ENCODE measurements at regions not wholly inside any gene's neighbourhood (a gene's known extent, or its start where the extent isn't known, plus 50 kb on each side); places are given as distances from the start of the nearest gene placed in this dataset.

DNA sequence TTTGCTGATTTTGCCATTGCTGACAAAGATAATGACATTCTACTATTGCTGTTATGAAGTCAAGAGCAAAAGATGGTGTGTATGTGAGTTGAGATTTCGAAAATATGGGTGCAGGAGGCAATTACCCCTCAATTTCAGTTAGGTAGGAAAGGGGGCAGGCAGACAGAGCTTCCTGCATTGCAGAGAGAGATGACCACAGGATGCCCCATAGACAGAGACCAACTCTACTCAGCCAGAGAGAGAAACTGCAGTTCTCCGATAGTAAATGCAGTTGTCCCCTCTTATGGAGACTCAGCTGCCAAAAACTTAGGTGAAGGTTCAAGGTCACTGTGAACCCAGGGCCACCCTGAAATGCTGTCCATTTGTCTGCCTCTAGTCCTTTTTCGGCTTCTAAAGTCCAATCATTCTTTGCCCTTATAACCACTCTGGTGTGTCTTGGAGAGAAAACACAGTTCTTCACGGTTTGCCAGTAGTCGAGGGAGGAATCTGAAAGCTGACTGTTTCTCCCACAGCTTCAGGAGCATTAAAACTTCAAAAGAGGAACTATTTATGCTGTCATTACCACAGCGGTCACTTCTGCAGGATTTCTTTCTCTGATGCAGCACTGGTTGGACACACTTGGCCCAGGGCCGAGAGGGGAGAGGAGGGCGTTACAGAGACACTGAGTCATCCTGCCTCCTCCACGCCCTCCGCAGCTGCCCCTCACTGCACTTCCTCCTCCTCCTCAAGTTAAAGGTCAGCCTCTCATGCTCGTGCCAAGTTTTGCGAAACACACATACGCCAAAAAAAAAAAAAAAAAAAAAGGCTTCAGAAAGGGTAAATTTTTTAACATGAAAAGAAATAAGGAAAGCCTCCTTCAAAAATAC lies 264.3 kb downstream of the FOXO1 start:
- Histone ChIP-seq H3K4me1 (ENCODE audit: control insufficient read depth in 2 of 3, insufficient read depth in 2 of 3, low read depth in 1 of 3, low read length in 3 of 3) (peaks cover 7 to 12% (median 12%) of the 10 kb centered on the region in 3 donors), H3K27ac (ENCODE audit: low read depth in 2 of 2, low read length in 2 of 2) (peak overlapping the region; percentile 5 to 15), H3K27me3 (ENCODE audit: control insufficient read depth, insufficient read depth, low read length) (no peaks in the 10 kb centered on the region), H3K9me3 (ENCODE audit: control insufficient read depth in 2 of 3, insufficient read depth in 1 of 3, low read length in 3 of 3) (no peaks in the 10 kb centered on the region), H3K9ac (ENCODE audit: low read length in 3 of 3) (no peak overlapping the region), H3K4me3 (ENCODE audit: low read length in 3 of 3) (peak overlapping the region; percentile 14 to 52 (median 21)), H3K36me3 (ENCODE audit: control insufficient read depth in 2 of 3, insufficient read depth in 3 of 3, low read length in 3 of 3) (no peaks in the 10 kb centered on the region)
- intact Hi-C loops (cut with DNase I): no loop called here
- TF ChIP-seq, protein P1, sequence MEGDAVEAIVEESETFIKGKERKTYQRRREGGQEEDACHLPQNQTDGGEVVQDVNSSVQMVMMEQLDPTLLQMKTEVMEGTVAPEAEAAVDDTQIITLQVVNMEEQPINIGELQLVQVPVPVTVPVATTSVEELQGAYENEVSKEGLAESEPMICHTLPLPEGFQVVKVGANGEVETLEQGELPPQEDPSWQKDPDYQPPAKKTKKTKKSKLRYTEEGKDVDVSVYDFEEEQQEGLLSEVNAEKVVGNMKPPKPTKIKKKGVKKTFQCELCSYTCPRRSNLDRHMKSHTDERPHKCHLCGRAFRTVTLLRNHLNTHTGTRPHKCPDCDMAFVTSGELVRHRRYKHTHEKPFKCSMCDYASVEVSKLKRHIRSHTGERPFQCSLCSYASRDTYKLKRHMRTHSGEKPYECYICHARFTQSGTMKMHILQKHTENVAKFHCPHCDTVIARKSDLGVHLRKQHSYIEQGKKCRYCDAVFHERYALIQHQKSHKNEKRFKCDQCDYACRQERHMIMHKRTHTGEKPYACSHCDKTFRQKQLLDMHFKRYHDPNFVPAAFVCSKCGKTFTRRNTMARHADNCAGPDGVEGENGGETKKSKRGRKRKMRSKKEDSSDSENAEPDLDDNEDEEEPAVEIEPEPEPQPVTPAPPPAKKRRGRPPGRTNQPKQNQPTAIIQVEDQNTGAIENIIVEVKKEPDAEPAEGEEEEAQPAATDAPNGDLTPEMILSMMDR (IDR thresholded peaks at IDR 0.05; ENCODE audit: borderline replicate concordance, extremely low read depth, insufficient read depth): no peak
- peak; percentile 66 for FAIRE-seq
- DNase-seq: peak; percentile 82 to 99 (median 90)

DNA sequence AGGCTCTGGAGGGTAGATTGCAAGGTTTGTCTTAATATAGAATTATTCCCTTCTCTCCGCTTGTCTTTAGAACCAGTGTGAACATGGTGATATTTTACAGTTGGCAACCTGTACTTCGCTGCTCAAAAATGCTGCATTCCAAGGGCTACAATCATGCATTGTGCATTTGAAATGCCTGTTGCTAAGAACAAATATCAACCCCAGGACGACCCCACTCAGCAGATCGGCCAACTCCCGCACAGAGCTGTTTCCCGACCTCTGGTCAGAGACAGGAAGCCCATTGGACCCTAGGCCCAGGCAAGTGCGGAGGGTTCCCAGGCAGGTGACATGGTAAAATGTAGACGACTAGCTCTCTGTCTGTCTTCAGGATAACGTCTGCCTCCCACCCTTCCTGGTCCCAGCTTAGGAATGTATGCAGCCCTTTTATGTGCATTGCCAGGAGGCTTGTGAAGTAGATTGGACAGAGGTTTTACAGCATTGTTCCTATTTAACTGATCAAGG lies 263.5 kb downstream of the FOXO1 start:
- H3K4me1 ChIP-seq (ENCODE audit: control insufficient read depth in 2 of 3, insufficient read depth in 2 of 3, low read depth in 1 of 3, low read length in 3 of 3): peaks cover 7 to 12% (median 12%) of the 10 kb centered on the region in 3 donors
- no peak overlapping the region for H3K9ac ChIP-seq (ENCODE audit: low read length in 3 of 3)
- DNase-seq (peak in 3 of 5 donors; percentile 36 to 55 (median 55)), FAIRE-seq (no peak)
- intact Hi-C loops (cut with DNase I): no loop called here
- TF ChIP-seq, protein P1 (IDR thresholded peaks at IDR 0.05; ENCODE audit: borderline replicate concordance, extremely low read depth, insufficient read depth): no peak
- no peaks in the 10 kb centered on the region for H3K27me3 ChIP-seq (ENCODE audit: control insufficient read depth, insufficient read depth, low read length)
- H3K4me3 ChIP-seq (ENCODE audit: low read length in 3 of 3): no peak overlapping the region
- H3K27ac ChIP-seq (ENCODE audit: low read depth in 2 of 2, low read length in 2 of 2): no peak overlapping the region
- H3K36me3 ChIP-seq (ENCODE audit: control insufficient read depth in 2 of 3, insufficient read depth in 3 of 3, low read length in 3 of 3): no peaks in the 10 kb centered on the region
- no peaks in the 10 kb centered on the region for H3K9me3 ChIP-seq (ENCODE audit: control insufficient read depth in 2 of 3, insufficient read depth in 1 of 3, low read length in 3 of 3)

DNA sequence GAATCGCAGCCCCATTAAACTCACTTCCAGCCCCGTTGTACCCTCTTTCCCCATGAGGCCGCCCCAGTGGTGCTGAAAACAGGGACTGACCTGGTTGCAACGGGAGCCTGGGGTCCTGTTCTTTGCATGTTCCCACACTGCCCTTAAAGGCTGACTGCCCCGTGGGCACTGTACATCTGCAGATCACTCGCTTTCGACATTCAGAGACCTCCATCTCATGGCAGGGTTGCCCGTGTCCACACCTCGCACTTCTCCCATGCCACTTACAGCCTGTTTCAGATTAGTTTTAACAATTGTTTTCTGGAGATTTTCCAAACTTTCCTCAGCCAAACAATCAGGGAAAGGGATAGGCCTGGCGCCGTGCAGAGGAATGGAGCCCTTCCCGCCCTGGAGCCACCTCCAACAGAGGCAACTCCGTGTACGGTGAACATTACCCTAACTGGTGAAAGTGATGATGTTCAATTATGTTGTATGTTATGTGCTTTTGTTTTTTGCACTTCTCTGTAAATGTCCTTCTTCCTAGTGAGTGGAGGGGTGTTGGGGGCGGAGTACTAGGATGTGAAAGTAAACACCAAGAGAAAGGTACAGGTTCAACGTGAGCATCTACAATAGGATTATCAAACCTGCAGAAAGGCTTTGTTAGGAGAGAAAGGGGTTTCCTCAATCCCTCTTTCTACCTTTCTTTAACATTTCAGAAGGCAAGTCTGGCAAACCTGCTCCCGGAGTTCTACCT lies 262.8 kb downstream of the FOXO1 start:
- DNase-seq (no peak), FAIRE-seq (no peak)
- H3K9ac ChIP-seq (ENCODE audit: low read length in 3 of 3): no peak overlapping the region
- no peak overlapping the region for H3K4me3 ChIP-seq (ENCODE audit: low read length in 3 of 3)
- TF ChIP-seq, protein P1 (IDR thresholded peaks at IDR 0.05; ENCODE audit: borderline replicate concordance, extremely low read depth, insufficient read depth): no peak
- no peaks in the 10 kb centered on the region for H3K9me3 ChIP-seq (ENCODE audit: control insufficient read depth in 2 of 3, insufficient read depth in 1 of 3, low read length in 3 of 3)
- no peak overlapping the region for H3K27ac ChIP-seq (ENCODE audit: low read depth in 2 of 2, low read length in 2 of 2)
- peaks cover 7 to 12% (median 12%) of the 10 kb centered on the region in 3 donors for H3K4me1 ChIP-seq (ENCODE audit: control insufficient read depth in 2 of 3, insufficient read depth in 2 of 3, low read depth in 1 of 3, low read length in 3 of 3)
- intact Hi-C loops (cut with DNase I): no loop called here
- H3K27me3 ChIP-seq (ENCODE audit: control insufficient read depth, insufficient read depth, low read length): no peaks in the 10 kb centered on the region
- H3K36me3 ChIP-seq (ENCODE audit: control insufficient read depth in 2 of 3, insufficient read depth in 3 of 3, low read length in 3 of 3): no peaks in the 10 kb centered on the region
